Astrocyte of the spinal cord (primary cell): ENCODE measurements at regions not wholly inside any gene's neighbourhood (a gene's known extent, or its start where the extent isn't known, plus 50 kb on each side); places are given as distances from the start of the nearest gene placed in this dataset.

Source experiments
- DNase-seq: peaks from one replicate; pipeline ENCODE4 v3.0.0; 2011; ENCODE audit warnings: low read depth, low spot score
- H3K4me3 ChIP-seq: 2 replicates; pipeline ENCODE4 v1.5.1; 2011; ENCODE audit warnings: low read depth, mild to moderate bottlenecking, low read length, moderate library complexity
- CTCF ChIP-seq: IDR thresholded peaks from 2 replicates; pipeline ENCODE4 v1.5.1; 2012; ENCODE audit warnings: low read depth, mild to moderate bottlenecking, low read length, inconsistent platforms
- in situ Hi-C: cut with HindIII; loops from 2 replicates; pipeline ENCODE4 v1.10.0; 2017; ENCODE audit warnings: low sequenced_read_pairs

GRCh38 chr2:18889565-18890332 is 300.4 kb upstream of the NT5C1B start:
- in situ Hi-C loops: no loop called here
- no peak for TF ChIP-seq CTCF
- DNase-seq: no peak
- H3K4me3 ChIP-seq: no peak overlapping the region

- TF ChIP-seq CTCF: no peak
- in situ Hi-C loops: no loop called here
- no peak for DNase-seq
- no peak overlapping the region for H3K4me3 ChIP-seq
These were observed 296.1 kb upstream of the NT5C1B start for GRCh38 chr2:18885457-18885856.

GRCh38 chr2:18883616-18884456 is 294.5 kb upstream of the NT5C1B start:
- in situ Hi-C loops: no loop called here
- peak; percentile 38 for DNase-seq
- H3K4me3 ChIP-seq: no peak overlapping the region
- peak; percentile 35 for TF ChIP-seq CTCF

- no peak for DNase-seq
- H3K4me3 ChIP-seq: no peak overlapping the region
- no peak for TF ChIP-seq CTCF
- in situ Hi-C loops: no loop called here
These were observed 282.1 kb upstream of the NT5C1B start for GRCh38 chr2:18871430-18871829.

GRCh38 chr2:18870307-18870706 is 280.9 kb upstream of the NT5C1B start:
- in situ Hi-C loops: no loop called here
- no peak overlapping the region for H3K4me3 ChIP-seq
- no peak for TF ChIP-seq CTCF
- DNase-seq: no peak

- DNase-seq: no peak
- H3K4me3 ChIP-seq: no peak overlapping the region
- in situ Hi-C loops: no loop called here
- no peak for TF ChIP-seq CTCF
These were observed 272.6 kb upstream of the NT5C1B start for GRCh38 chr2:18861951-18862350.
